Mesendoderm (in vitro differentiated cells): ENCODE measurements at regions not wholly inside any gene's neighbourhood (a gene's known extent, or its start where the extent isn't known, plus 50 kb on each side); places are given as distances from the start of the nearest gene placed in this dataset.

ENCODE experiments used
- DNase-seq: peaks from one replicate; pipeline ENCODE4 v3.0.0; 2013
- H2AK5ac ChIP-seq: 2 replicates; pipeline ENCODE4 v1.6.1; 2013; ENCODE audit warnings: low read length, inconsistent platforms
- H2BK120ac ChIP-seq: 2 replicates; pipeline ENCODE4 v1.6.1; 2013; ENCODE audit warnings: low read depth, mild to moderate bottlenecking, low read length, moderate library complexity, mixed read lengths
- H2BK15ac ChIP-seq: replicated peaks from 2 replicates; pipeline ENCODE4 v1.6.1; 2013; ENCODE audit warnings: low read depth, mild to moderate bottlenecking, moderate library complexity
- H2BK5ac ChIP-seq: 2 replicates; pipeline ENCODE4 v1.6.1; 2013; ENCODE audit warnings: low read length, inconsistent platforms
- H3K18ac ChIP-seq: 2 replicates; pipeline ENCODE4 v1.6.1; 2013; ENCODE audit warnings: mild to moderate bottlenecking, low read length, mixed read lengths
- H3K23ac ChIP-seq: one replicate; pipeline ENCODE4 v1.6.1; 2013; ENCODE audit warnings: low read length
- H3K27ac ChIP-seq: 2 replicates; pipeline ENCODE4 v1.5.1; 2013; ENCODE audit warnings: low read depth, mild to moderate bottlenecking, inconsistent platforms, low read length, moderate library complexity
- H3K27me3 ChIP-seq: 2 replicates; pipeline ENCODE4 v1.6.1; 2013; ENCODE audit warnings: low read length, control low read depth, mild to moderate bottlenecking, inconsistent platforms; ENCODE audit not compliant: insufficient read depth, poor library complexity
- H3K36me3 ChIP-seq: 2 replicates; pipeline ENCODE4 v1.6.1; 2013; ENCODE audit warnings: low read length, inconsistent platforms; ENCODE audit not compliant: control insufficient read depth, insufficient read depth
- H3K4ac ChIP-seq: one replicate; pipeline ENCODE4 v1.6.1; 2013; ENCODE audit warnings: low read depth, mild to moderate bottlenecking, low read length, moderate library complexity
- H3K4me1 ChIP-seq: 2 replicates; pipeline ENCODE4 v1.6.1; 2013; ENCODE audit warnings: low read depth, low read length, inconsistent platforms; ENCODE audit not compliant: control insufficient read depth
- H3K4me2 ChIP-seq: 2 replicates; pipeline ENCODE4 v1.6.1; 2013; ENCODE audit warnings: low read length
- H3K4me3 ChIP-seq: 2 replicates; pipeline ENCODE4 v1.5.1; 2013; ENCODE audit warnings: mild to moderate bottlenecking, low read length
- H3K56ac ChIP-seq: one replicate; pipeline ENCODE4 v1.6.1; 2013; ENCODE audit warnings: low read length
- H3K79me1 ChIP-seq: 2 replicates; pipeline ENCODE4 v1.6.1; 2013; ENCODE audit warnings: low read length, inconsistent platforms
- H3K79me2 ChIP-seq: 2 replicates; pipeline ENCODE4 v1.6.1; 2013; ENCODE audit warnings: mild to moderate bottlenecking, low read length; ENCODE audit not compliant: control insufficient read depth, insufficient read depth
- H3K9ac ChIP-seq: 2 replicates; pipeline ENCODE4 v1.6.1; 2013; ENCODE audit warnings: low read length, inconsistent platforms
- H4K5ac ChIP-seq: one replicate; pipeline ENCODE4 v1.6.1; 2013; ENCODE audit warnings: low read length
- H4K8ac ChIP-seq: one replicate; pipeline ENCODE4 v1.6.1; 2013; ENCODE audit warnings: low read depth, mild to moderate bottlenecking, control low read depth, low read length, moderate library complexity
- WGBS: extraction: QIAGEN DNeasy Blood & Tissue Kit; methylation state at CpG from one replicate; pipeline ENCODE4 v1.1.7; 2013; ENCODE audit warnings: low lambda C conversion rate, missing lambda C conversion rate; ENCODE audit not compliant: insufficient coverage; ENCODE audit errors: extremely low coverage; 5-methylcytosine and 5-hydroxymethylcytosine counted together

DNA sequence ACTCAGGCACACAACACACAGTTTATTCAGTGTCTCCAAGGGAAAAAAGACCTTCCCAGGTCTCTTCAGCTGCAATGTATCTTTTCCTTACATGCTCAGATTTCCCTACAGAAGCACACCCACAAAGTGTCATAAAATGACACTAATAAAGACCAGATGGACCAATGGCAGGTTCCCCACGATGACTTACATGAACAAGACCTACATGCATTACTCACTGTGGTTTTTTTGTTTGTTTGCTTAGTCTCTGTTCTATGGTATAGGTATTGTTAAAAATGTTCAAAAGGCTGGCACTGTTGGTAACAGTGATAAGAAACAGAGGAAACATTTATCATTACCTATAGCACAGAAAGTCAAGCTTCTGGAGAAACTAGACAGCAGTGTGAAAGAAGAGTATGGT lies 318.2 kb upstream of the TMCO5A start:
- no peak overlapping the region for H3K56ac ChIP-seq

GRCh38 chr15:37618353-37618752 lies 316.1 kb upstream of the TMCO5A start:
- H2BK5ac ChIP-seq = no peak overlapping the region
- no peak overlapping the region for H3K23ac ChIP-seq
- H3K4ac ChIP-seq = no peak overlapping the region
- H2BK120ac ChIP-seq = no peak overlapping the region
- H3K79me1 ChIP-seq = no peaks in the 10 kb centered on the region
- no peak overlapping the region for H4K8ac ChIP-seq
- H2BK15ac ChIP-seq = no peak overlapping the region
- no peak overlapping the region for H2AK5ac ChIP-seq
- H4K5ac ChIP-seq = no peak overlapping the region
- no peak overlapping the region for H3K9ac ChIP-seq
- H3K36me3 ChIP-seq = no peaks in the 10 kb centered on the region
- no peaks in the 10 kb centered on the region for H3K27me3 ChIP-seq
- no peak overlapping the region for H3K27ac ChIP-seq
- no peak overlapping the region for H3K18ac ChIP-seq
- H3K56ac ChIP-seq = no peak overlapping the region
- H3K4me1 ChIP-seq = no peaks in the 10 kb centered on the region
- H3K79me2 ChIP-seq = no peaks in the 10 kb centered on the region
- no peak for DNase-seq
- no peak overlapping the region for H3K4me2 ChIP-seq
- no peak overlapping the region for H3K4me3 ChIP-seq

More for the DNA sequence above, 318.2 kb upstream of the TMCO5A start:
- no peak overlapping the region for H3K18ac ChIP-seq
- no peaks in the 10 kb centered on the region for H3K36me3 ChIP-seq
- no peak overlapping the region for H2BK5ac ChIP-seq
- H3K9ac ChIP-seq = no peak overlapping the region
- no peaks in the 10 kb centered on the region for H3K4me1 ChIP-seq
- no peaks in the 10 kb centered on the region for H3K79me1 ChIP-seq
- H4K8ac ChIP-seq = no peak overlapping the region
- H3K4me3 ChIP-seq = no peak overlapping the region
- H3K4ac ChIP-seq = no peak overlapping the region
- H2BK15ac ChIP-seq = no peak overlapping the region
- no peak overlapping the region for H3K4me2 ChIP-seq
- no peaks in the 10 kb centered on the region for H3K27me3 ChIP-seq
- no peak overlapping the region for H2AK5ac ChIP-seq
- H3K27ac ChIP-seq = no peak overlapping the region
- no peak overlapping the region for H4K5ac ChIP-seq
- DNase-seq = no peak
- H2BK120ac ChIP-seq = no peak overlapping the region
- no peak overlapping the region for H3K23ac ChIP-seq
- H3K79me2 ChIP-seq = no peaks in the 10 kb centered on the region
- WGBS = no CpG with 5 or more reads among the region's 1 CpG

GRCh38 chr15:37619358-37620042 lies 314.9 kb upstream of the TMCO5A start:
- no CpG with 5 or more reads among the region's 2 CpGs for WGBS
- H3K4me1 ChIP-seq = no peaks in the 10 kb centered on the region

DNA sequence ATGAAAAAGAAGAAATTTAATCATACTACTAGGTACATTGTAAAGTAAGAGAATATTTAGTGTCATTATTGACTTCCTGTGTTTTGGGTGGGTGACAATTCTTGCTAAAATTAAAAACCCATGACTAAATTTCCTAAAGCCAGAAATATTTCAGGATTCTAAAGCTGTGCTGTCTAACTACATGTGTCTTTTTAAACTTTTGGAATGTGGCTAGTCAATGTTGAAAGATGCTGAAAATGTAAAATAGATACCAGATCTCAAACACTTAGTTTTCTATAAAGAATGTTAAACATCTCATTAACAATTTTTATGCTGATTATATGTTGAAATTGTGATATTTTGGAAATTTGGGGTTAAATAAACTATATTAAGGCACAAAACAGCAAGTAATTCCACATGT lies 308.9 kb upstream of the TMCO5A start:
- no peaks in the 10 kb centered on the region for H3K79me1 ChIP-seq
- H3K4me1 ChIP-seq = no peaks in the 10 kb centered on the region
- no peak overlapping the region for H2AK5ac ChIP-seq
- H3K36me3 ChIP-seq = no peaks in the 10 kb centered on the region
- H3K4me2 ChIP-seq = no peak overlapping the region
- H4K8ac ChIP-seq = no peak overlapping the region
- H3K27me3 ChIP-seq = no peaks in the 10 kb centered on the region
- no peaks in the 10 kb centered on the region for H3K79me2 ChIP-seq
- H3K23ac ChIP-seq = no peak overlapping the region
- no peak overlapping the region for H3K18ac ChIP-seq
- H3K27ac ChIP-seq = no peak overlapping the region
- H2BK120ac ChIP-seq = no peak overlapping the region
- no peak overlapping the region for H3K56ac ChIP-seq
- no peak overlapping the region for H2BK5ac ChIP-seq
- no peak overlapping the region for H2BK15ac ChIP-seq
- H3K4me3 ChIP-seq = no peak overlapping the region
- no peak for DNase-seq
- no peak overlapping the region for H3K9ac ChIP-seq
- H3K4ac ChIP-seq = no peak overlapping the region
- no peak overlapping the region for H4K5ac ChIP-seq

More at GRCh38 chr15:37619358-37620042, 314.9 kb upstream of the TMCO5A start:
- no peak overlapping the region for H3K27ac ChIP-seq
- no peak overlapping the region for H3K56ac ChIP-seq
- H3K79me2 ChIP-seq = no peaks in the 10 kb centered on the region
- H3K4me2 ChIP-seq = no peak overlapping the region
- H3K79me1 ChIP-seq = no peaks in the 10 kb centered on the region
- H3K9ac ChIP-seq = no peak overlapping the region
- H2BK15ac ChIP-seq = no peak overlapping the region
- no peak overlapping the region for H2BK5ac ChIP-seq
- H3K23ac ChIP-seq = no peak overlapping the region
- no peak overlapping the region for H3K4ac ChIP-seq
- no peak overlapping the region for H4K5ac ChIP-seq
- H3K36me3 ChIP-seq = no peaks in the 10 kb centered on the region
- H4K8ac ChIP-seq = no peak overlapping the region
- DNase-seq = no peak
- H3K18ac ChIP-seq = no peak overlapping the region
- no peak overlapping the region for H2BK120ac ChIP-seq
- no peak overlapping the region for H2AK5ac ChIP-seq
- no peak overlapping the region for H3K4me3 ChIP-seq
- H3K27me3 ChIP-seq = no peaks in the 10 kb centered on the region

- Histone ChIP-seq H3K18ac (no peak overlapping the region), H2BK120ac (no peak overlapping the region), H3K56ac (no peak overlapping the region), H3K4me3 (no peak overlapping the region), H3K23ac (no peak overlapping the region), H3K4ac (no peak overlapping the region), H2BK5ac (no peak overlapping the region), H4K8ac (no peak overlapping the region), H3K27me3 (no peaks in the 10 kb centered on the region), H3K36me3 (no peaks in the 10 kb centered on the region), H2AK5ac (no peak overlapping the region), H3K79me2 (no peaks in the 10 kb centered on the region), H3K79me1 (no peaks in the 10 kb centered on the region), H3K4me1 (no peaks in the 10 kb centered on the region), H2BK15ac (no peak overlapping the region), H3K4me2 (no peak overlapping the region), H3K9ac (no peak overlapping the region), H4K5ac (no peak overlapping the region), H3K27ac (no peak overlapping the region)
- no CpG with 5 or more reads among the region's 1 CpG for WGBS
- no peak for DNase-seq
Measured at GRCh38 chr15:37628507-37628906, 305.9 kb upstream of the TMCO5A start.

DNA sequence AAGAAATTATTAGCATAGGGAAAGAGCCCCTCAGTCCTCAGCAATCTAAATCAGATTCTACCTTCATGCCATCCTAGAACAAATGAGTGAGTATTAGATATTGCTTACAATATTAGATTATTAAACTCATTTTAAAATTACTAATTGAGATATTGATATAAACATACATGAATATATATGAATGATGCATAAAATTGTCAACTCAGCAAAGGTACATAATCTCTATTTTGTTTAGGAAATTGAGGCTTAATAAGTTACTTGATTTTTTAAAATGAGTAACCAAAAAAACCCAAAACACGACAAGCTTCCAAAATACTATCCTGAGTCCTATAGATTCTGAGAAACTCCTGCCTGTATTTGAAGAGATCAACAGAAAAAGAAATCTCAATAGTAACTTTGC lies 297.7 kb upstream of the TMCO5A start:
- WGBS = no CpG with 5 or more reads among the region's 1 CpG
- H3K4me2 ChIP-seq = no peak overlapping the region
- H2BK120ac ChIP-seq = no peak overlapping the region
- H3K79me1 ChIP-seq = no peaks in the 10 kb centered on the region
- no peak overlapping the region for H4K5ac ChIP-seq
- H3K27ac ChIP-seq = no peak overlapping the region
- H3K79me2 ChIP-seq = no peaks in the 10 kb centered on the region
- H3K18ac ChIP-seq = no peak overlapping the region
- H2BK5ac ChIP-seq = no peak overlapping the region
- H3K56ac ChIP-seq = no peak overlapping the region
- H2AK5ac ChIP-seq = no peak overlapping the region
- H4K8ac ChIP-seq = no peak overlapping the region
- no peaks in the 10 kb centered on the region for H3K36me3 ChIP-seq
- H3K9ac ChIP-seq = no peak overlapping the region
- H2BK15ac ChIP-seq = no peak overlapping the region
- H3K4me1 ChIP-seq = no peaks in the 10 kb centered on the region
- DNase-seq = no peak
- no peak overlapping the region for H3K4me3 ChIP-seq
- no peaks in the 10 kb centered on the region for H3K27me3 ChIP-seq
- no peak overlapping the region for H3K4ac ChIP-seq
- no peak overlapping the region for H3K23ac ChIP-seq
